ENCODE measurements at regions not wholly inside any gene's neighbourhood (a gene's known extent, or its start where the extent isn't known, plus 50 kb on each side); places are given as distances from the start of the nearest gene placed in this dataset.

GRCh38 chr10:55426138-55426537, 625.1 kb upstream of the PCDH15 start:
- no peaks in the 10 kb centered on the region for H3K27me3 Mint-ChIP-seq
- no peak overlapping the region for H3K4me3 Mint-ChIP-seq
- POLR2A ChIA-PET, result no interaction called here
- no peak overlapping the region for H3K27ac Mint-ChIP-seq
- H3K36me3 Mint-ChIP-seq, result no peaks in the 10 kb centered on the region
- DNase-seq (peak in 1 of 10 donors; percentile 58), ATAC-seq (no peak)
- no peaks in the 10 kb centered on the region for H3K4me1 Mint-ChIP-seq
- peaks cover 0 to 18% (median 2%) of the 10 kb centered on the region in 9 donors for H3K9me3 Mint-ChIP-seq

- Mint-ChIP-seq H3K4me3 (no peak overlapping the region), H3K27me3 (no peaks in the 10 kb centered on the region), H3K36me3 (no peaks in the 10 kb centered on the region), H3K4me1 (no peaks in the 10 kb centered on the region), H3K27ac (no peak overlapping the region), H3K9me3 (peaks cover 0 to 6% (median 3%) of the 10 kb centered on the region in 9 donors)
- POLR2A ChIA-PET, result no interaction called here
- no peak for ATAC-seq
- DNase-seq, result no peak
These were observed 609.4 kb upstream of the PCDH15 start for GRCh38 chr10:55410415-55410885.

GRCh38 chr10:55404094-55404493, 603.1 kb upstream of the PCDH15 start:
- DNase-seq (no peak), ATAC-seq (no peak)
- Mint-ChIP-seq H3K27ac (no peak overlapping the region), H3K4me3 (no peak overlapping the region), H3K9me3 (peaks cover 0 to 4% (median 0%) of the 10 kb centered on the region in 9 donors), H3K4me1 (no peaks in the 10 kb centered on the region), H3K36me3 (no peaks in the 10 kb centered on the region), H3K27me3 (no peaks in the 10 kb centered on the region)
- POLR2A ChIA-PET, result no interaction called here

- Mint-ChIP-seq H3K36me3 (no peaks in the 10 kb centered on the region), H3K27ac (no peak overlapping the region), H3K4me3 (no peak overlapping the region), H3K4me1 (no peaks in the 10 kb centered on the region), H3K9me3 (peaks cover 0 to 2% (median 0%) of the 10 kb centered on the region in 9 donors), H3K27me3 (no peaks in the 10 kb centered on the region)
- POLR2A ChIA-PET, result no interaction called here
- DNase-seq (no peak), ATAC-seq (no peak)
These were observed 599.2 kb upstream of the PCDH15 start for GRCh38 chr10:55400075-55400849.

- Mint-ChIP-seq H3K36me3 (no peaks in the 10 kb centered on the region), H3K4me1 (no peaks in the 10 kb centered on the region), H3K27me3 (no peaks in the 10 kb centered on the region), H3K9me3 (peaks cover 0 to 13% (median 0%) of the 10 kb centered on the region in 9 donors), H3K27ac (no peak overlapping the region), H3K4me3 (no peak overlapping the region)
- DNase-seq (no peak), ATAC-seq (no peak)
- POLR2A ChIA-PET, result no interaction called here
These were observed 597.5 kb upstream of the PCDH15 start for GRCh38 chr10:55398497-55398882.

GRCh38 chr10:55397777-55398496, 596.9 kb upstream of the PCDH15 start:
- H3K27ac Mint-ChIP-seq, result no peak overlapping the region
- H3K9me3 Mint-ChIP-seq, result peaks cover 0 to 13% (median 0%) of the 10 kb centered on the region in 9 donors
- H3K4me1 Mint-ChIP-seq, result no peaks in the 10 kb centered on the region
- no peaks in the 10 kb centered on the region for H3K27me3 Mint-ChIP-seq
- no peaks in the 10 kb centered on the region for H3K36me3 Mint-ChIP-seq
- no peak overlapping the region for H3K4me3 Mint-ChIP-seq
- ATAC-seq (no peak), DNase-seq (no peak)
- POLR2A ChIA-PET, result no interaction called here

- Mint-ChIP-seq H3K36me3 (no peaks in the 10 kb centered on the region), H3K27me3 (no peaks in the 10 kb centered on the region), H3K27ac (no peak overlapping the region), H3K9me3 (peaks cover 0 to 18% (median 4%) of the 10 kb centered on the region in 9 donors), H3K4me3 (no peak overlapping the region), H3K4me1 (no peaks in the 10 kb centered on the region)
- ATAC-seq, result no peak
- POLR2A ChIA-PET, result no interaction called here
- DNase-seq, result no peak
These were observed 577.2 kb upstream of the PCDH15 start for GRCh38 chr10:55378196-55378595.

GRCh38 chr10:55374917-55375316, 573.9 kb upstream of the PCDH15 start:
- DNase-seq (no peak), ATAC-seq (no peak)
- POLR2A ChIA-PET, result no interaction called here
- Mint-ChIP-seq H3K4me1 (no peaks in the 10 kb centered on the region), H3K36me3 (no peaks in the 10 kb centered on the region), H3K9me3 (peaks cover 0 to 9% (median 5%) of the 10 kb centered on the region in 9 donors), H3K27me3 (no peaks in the 10 kb centered on the region), H3K27ac (no peak overlapping the region), H3K4me3 (no peak overlapping the region)

- Mint-ChIP-seq H3K9me3 (peaks cover 0 to 9% (median 5%) of the 10 kb centered on the region in 9 donors), H3K27ac (no peak overlapping the region), H3K4me1 (no peaks in the 10 kb centered on the region), H3K27me3 (no peaks in the 10 kb centered on the region), H3K36me3 (no peaks in the 10 kb centered on the region), H3K4me3 (no peak overlapping the region)
- ATAC-seq, result no peak
- POLR2A ChIA-PET, result no interaction called here
- DNase-seq, result no peak
These were observed 573.0 kb upstream of the PCDH15 start for GRCh38 chr10:55374060-55374459.

GRCh38 chr10:55369670-55370420, 568.8 kb upstream of the PCDH15 start:
- peaks cover 0 to 10% (median 2%) of the 10 kb centered on the region in 9 donors for H3K9me3 Mint-ChIP-seq

GRCh38 chr10:55368467-55368866, 567.4 kb upstream of the PCDH15 start:
- no peaks in the 10 kb centered on the region for H3K27me3 Mint-ChIP-seq
- POLR2A ChIA-PET, result no interaction called here
- H3K9me3 Mint-ChIP-seq, result peaks cover 0 to 10% (median 2%) of the 10 kb centered on the region in 9 donors
- no peaks in the 10 kb centered on the region for H3K4me1 Mint-ChIP-seq
- ATAC-seq (no peak), DNase-seq (no peak)
- no peak overlapping the region for H3K4me3 Mint-ChIP-seq
- H3K27ac Mint-ChIP-seq, result no peak overlapping the region
- no peaks in the 10 kb centered on the region for H3K36me3 Mint-ChIP-seq

More at GRCh38 chr10:55369670-55370420, 568.8 kb upstream of the PCDH15 start:
- DNase-seq (no peak), ATAC-seq (no peak)
- POLR2A ChIA-PET, result no interaction called here
- Mint-ChIP-seq H3K4me3 (no peak overlapping the region), H3K36me3 (no peaks in the 10 kb centered on the region), H3K27ac (no peak overlapping the region), H3K4me1 (no peaks in the 10 kb centered on the region), H3K27me3 (no peaks in the 10 kb centered on the region)

GRCh38 chr10:55367555-55367954, 566.5 kb upstream of the PCDH15 start:
- H3K4me3 Mint-ChIP-seq, result no peak overlapping the region
- no peak overlapping the region for H3K27ac Mint-ChIP-seq
- H3K9me3 Mint-ChIP-seq, result peaks cover 0 to 10% (median 2%) of the 10 kb centered on the region in 9 donors
- POLR2A ChIA-PET, result no interaction called here
- H3K4me1 Mint-ChIP-seq, result no peaks in the 10 kb centered on the region
- no peaks in the 10 kb centered on the region for H3K27me3 Mint-ChIP-seq
- no peaks in the 10 kb centered on the region for H3K36me3 Mint-ChIP-seq
- no peak for DNase-seq
- no peak for ATAC-seq

GRCh38 chr10:55358539-55358938, 557.5 kb upstream of the PCDH15 start:
- ATAC-seq, result no peak
- H3K4me1 Mint-ChIP-seq, result no peaks in the 10 kb centered on the region
- no peak overlapping the region for H3K4me3 Mint-ChIP-seq
- peaks cover 0 to 10% (median 0%) of the 10 kb centered on the region in 9 donors for H3K9me3 Mint-ChIP-seq
- no peak for DNase-seq
- no peak overlapping the region for H3K27ac Mint-ChIP-seq
- no peaks in the 10 kb centered on the region for H3K36me3 Mint-ChIP-seq
- no peaks in the 10 kb centered on the region for H3K27me3 Mint-ChIP-seq
- POLR2A ChIA-PET, result no interaction called here

Measured in naive thymus-derived CD8-positive, alpha-beta T cell (primary cell).